ENCODE measurements at regions not wholly inside any gene's neighbourhood (a gene's known extent, or its start where the extent isn't known, plus 50 kb on each side); places are given as distances from the start of the nearest gene placed in this dataset.

DNA sequence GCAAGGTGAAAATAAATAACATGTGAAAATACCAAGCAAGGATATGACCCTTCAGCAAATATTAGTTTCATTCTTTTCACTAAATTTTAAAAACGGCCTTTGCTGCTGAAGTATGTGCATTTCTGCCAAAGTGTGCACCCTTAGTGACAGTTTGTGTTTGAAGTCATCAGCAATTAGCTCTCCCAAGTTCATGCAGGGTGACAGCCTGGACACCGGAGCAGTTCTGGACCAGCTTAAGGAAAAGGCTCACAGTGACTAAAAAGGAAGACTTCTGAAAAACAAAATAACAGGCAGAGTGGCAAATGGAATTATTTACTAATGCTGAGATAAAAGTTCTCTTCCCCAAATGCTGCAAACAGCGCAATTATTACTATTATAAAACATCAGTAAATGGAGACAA, 69.3 kb upstream of the NEBL start:
- no peak overlapping the region for H3K18ac ChIP-seq (ENCODE audit: extremely low read depth, low read length)
- no peak overlapping the region for H4K91ac ChIP-seq (replicated peaks; ENCODE audit: insufficient read length, low read length)
- TF ChIP-seq NANOG (IDR thresholded peaks at IDR 0.05; ENCODE audit: insufficient read depth, low read depth, low read length, poor library complexity, severe bottlenecking) (no peak), GTF2F1 (IDR thresholded peaks at IDR 0.05; ENCODE audit: borderline replicate concordance, low read depth, low read length) (no peak), RAD21 (IDR thresholded peaks at IDR 0.05 in 1 of 2, conservative IDR thresholded peaks at IDR 0.05 in 1 of 2; ENCODE audit: low read depth in 2 of 2, low read length in 2 of 2) (no peak), RXRA (IDR thresholded peaks at IDR 0.05; ENCODE audit: insufficient read depth, low read depth, low read length) (no peak), CHD2 (IDR thresholded peaks at IDR 0.05; ENCODE audit: low read length) (no peak)
- H2AFZ ChIP-seq (ENCODE audit: low read length): no peak overlapping the region
- no peak overlapping the region for H2BK20ac ChIP-seq (ENCODE audit: low read length)
- no peak overlapping the region for H3K56ac ChIP-seq (replicated peaks; ENCODE audit: insufficient read length, low read depth, low read length)
- H3K79me2 ChIP-seq (ENCODE audit: control insufficient read depth in 1 of 2, insufficient read depth in 2 of 2, low read length in 2 of 2): no peaks in the 10 kb centered on the region
- H4K20me1 ChIP-seq (replicated peaks in 1 of 2; ENCODE audit: control insufficient read depth in 1 of 2, insufficient read depth in 2 of 2, low read length in 2 of 2): no peaks in the 10 kb centered on the region
- H3K27me3 ChIP-seq (replicated peaks in 1 of 4; ENCODE audit: control insufficient read depth in 3 of 4, extremely low read depth in 1 of 4, insufficient read depth in 3 of 4, low read length in 3 of 4): peaks cover 0 to 1% (median 0%) of the 10 kb centered on the region in 4 experiments; a peak in 1 of 7 replicates
- H3K23me2 ChIP-seq (ENCODE audit: low read depth, low read length): no peaks in the 10 kb centered on the region
- no peak overlapping the region for H2BK120ac ChIP-seq (replicated peaks; ENCODE audit: low read depth, low read length)
- no peak overlapping the region for H2AK5ac ChIP-seq (ENCODE audit: low read depth, low read length)
- no peaks in the 10 kb centered on the region for H3K79me1 ChIP-seq (ENCODE audit: low read depth, low read length)
- H2BK15ac ChIP-seq (ENCODE audit: low read length): no peak overlapping the region
- no peak overlapping the region for H3K14ac ChIP-seq (ENCODE audit: insufficient read length)
- no peak overlapping the region for H3K4ac ChIP-seq (replicated peaks; ENCODE audit: insufficient read length, low read depth, low read length)
- ChIA-PET CTCF (ENCODE audit: partially characterized antibody) (interaction anchor here (0.6 kb wide), 1 partner anchor 300 kb away, joined by 4 read pairs; no protein-coding TSS in a partner anchor), POLR2A (ENCODE audit: partially characterized antibody) (no interaction called here)
- no peak overlapping the region for H3K23ac ChIP-seq (ENCODE audit: insufficient read length)
- no peaks in the 10 kb centered on the region; a peak in 1 of 4 replicates for H3K9me3 ChIP-seq (ENCODE audit: insufficient read depth in 2 of 2, low read depth in 1 of 2, low read length in 1 of 2)
- H3K27ac ChIP-seq (ENCODE audit: low read depth, low read length): no peak overlapping the region
- H2BK5ac ChIP-seq (ENCODE audit: low read depth, low read length): no peak overlapping the region
- WGBS, 2 experiments (ENCODE audit: extremely low coverage in 1 of 2, insufficient coverage in 1 of 2, insufficient read length in 1 of 2, insufficient replicate concordance in 2 of 2, low coverage in 1 of 2, low lambda C conversion rate in 2 of 2, missing lambda C conversion rate in 1 of 2): 88% methylated on average over 3 of the region's 3 CpGs; no CpG with 5 or more reads in 1 of the 2 experiments
- peaks cover 0 to 7% (median 2%) of the 10 kb centered on the region in 4 experiments; a peak in 3 of 7 replicates for H3K4me1 ChIP-seq (replicated peaks in 1 of 4; ENCODE audit: control insufficient read depth in 3 of 4, insufficient read depth in 4 of 4, low read length in 3 of 4)
- H4K8ac ChIP-seq (ENCODE audit: extremely low read depth, insufficient read depth, low read length): no peak overlapping the region
- no peak for DNase-seq (ENCODE audit: low read depth in 1 of 2, low spot score in 2 of 2)
- H3K4me2 ChIP-seq (ENCODE audit: insufficient read depth in 1 of 2, low read depth in 2 of 2, low read length in 2 of 2): no peak overlapping the region
- FAIRE-seq: no peak
- no peak overlapping the region for H2BK12ac ChIP-seq (ENCODE audit: low read depth, low read length)
- no peaks in the 10 kb centered on the region for H3K36me3 ChIP-seq (ENCODE audit: control insufficient read depth in 2 of 4, insufficient read depth in 4 of 4, low read length in 3 of 4)
- no peak overlapping the region for H3K4me3 ChIP-seq (ENCODE audit: extremely low read depth in 1 of 4, insufficient read depth in 2 of 4, low read depth in 3 of 4, low read length in 4 of 4)
- H4K5ac ChIP-seq (ENCODE audit: insufficient read length, low read depth, low read length): no peak overlapping the region
- no peak overlapping the region for H3K9ac ChIP-seq (replicated peaks in 1 of 4; ENCODE audit: extremely low read depth in 1 of 4, low read depth in 3 of 4, low read length in 3 of 4)
